ENCODE measurements at regions not wholly inside any gene's neighbourhood (a gene's known extent, or its start where the extent isn't known, plus 50 kb on each side); places are given as distances from the start of the nearest gene placed in this dataset.

DNA sequence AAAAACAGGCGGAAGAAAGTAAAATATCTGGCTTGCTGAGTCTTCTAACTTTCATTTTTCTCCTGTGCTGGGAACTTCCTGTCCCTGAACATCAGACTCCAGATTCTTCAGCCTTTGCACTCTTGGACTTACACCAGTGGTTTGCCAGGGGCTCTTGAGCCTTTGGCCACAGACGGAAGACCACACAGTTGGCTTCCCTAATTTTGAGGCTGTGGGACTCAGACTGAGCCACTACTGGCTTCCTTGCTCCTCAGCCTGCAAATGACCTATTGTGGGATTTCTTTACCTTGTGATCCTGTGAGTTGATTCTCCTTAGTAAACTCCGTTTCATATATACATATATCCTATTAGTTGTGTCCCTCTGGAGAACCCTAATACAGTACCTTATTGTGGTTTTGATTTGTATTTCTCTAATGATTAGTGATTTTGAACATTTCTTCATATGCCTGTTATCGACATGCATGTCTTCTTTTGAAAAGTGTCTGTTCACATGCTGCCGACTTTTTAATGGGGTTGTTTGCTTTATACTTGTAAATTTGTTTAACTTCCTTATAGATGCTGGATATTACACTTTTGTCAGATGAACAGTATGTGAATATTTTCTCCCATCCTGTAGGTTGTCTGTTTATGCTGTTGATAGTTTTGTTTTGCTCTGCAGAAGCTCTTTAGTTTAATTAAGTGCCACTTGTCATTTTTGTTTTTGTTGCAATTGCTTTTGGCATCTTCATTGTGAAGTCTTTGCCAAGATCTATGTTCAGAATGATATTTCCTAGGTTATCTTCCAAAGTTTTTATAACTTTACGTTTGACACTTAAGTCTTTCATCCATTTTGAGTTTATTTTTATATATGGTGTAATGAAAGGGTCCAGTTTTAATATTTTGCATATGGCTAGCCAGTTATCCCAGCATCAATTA is 348.8 kb upstream of the SETBP1 start:
- TF ChIP-seq, protein P1, sequence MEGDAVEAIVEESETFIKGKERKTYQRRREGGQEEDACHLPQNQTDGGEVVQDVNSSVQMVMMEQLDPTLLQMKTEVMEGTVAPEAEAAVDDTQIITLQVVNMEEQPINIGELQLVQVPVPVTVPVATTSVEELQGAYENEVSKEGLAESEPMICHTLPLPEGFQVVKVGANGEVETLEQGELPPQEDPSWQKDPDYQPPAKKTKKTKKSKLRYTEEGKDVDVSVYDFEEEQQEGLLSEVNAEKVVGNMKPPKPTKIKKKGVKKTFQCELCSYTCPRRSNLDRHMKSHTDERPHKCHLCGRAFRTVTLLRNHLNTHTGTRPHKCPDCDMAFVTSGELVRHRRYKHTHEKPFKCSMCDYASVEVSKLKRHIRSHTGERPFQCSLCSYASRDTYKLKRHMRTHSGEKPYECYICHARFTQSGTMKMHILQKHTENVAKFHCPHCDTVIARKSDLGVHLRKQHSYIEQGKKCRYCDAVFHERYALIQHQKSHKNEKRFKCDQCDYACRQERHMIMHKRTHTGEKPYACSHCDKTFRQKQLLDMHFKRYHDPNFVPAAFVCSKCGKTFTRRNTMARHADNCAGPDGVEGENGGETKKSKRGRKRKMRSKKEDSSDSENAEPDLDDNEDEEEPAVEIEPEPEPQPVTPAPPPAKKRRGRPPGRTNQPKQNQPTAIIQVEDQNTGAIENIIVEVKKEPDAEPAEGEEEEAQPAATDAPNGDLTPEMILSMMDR (IDR thresholded peaks at IDR 0.05) = no peak
- TF ChIP-seq POLR2A (IDR thresholded peaks at IDR 0.05; ENCODE audit: low read depth) (no peak), POLR2AphosphoS5 (IDR thresholded peaks at IDR 0.05) (no peak), EP300 (IDR thresholded peaks at IDR 0.05) (no peak)
